NCI-H1105 treated with DMSO at 0.1 percent for 48 hours (cell line): ENCODE measurements at regions not wholly inside any gene's neighbourhood (a gene's known extent, or its start where the extent isn't known, plus 50 kb on each side); places are given as distances from the start of the nearest gene placed in this dataset.

Experiments used
- DNase-seq: peaks from one replicate; lab custom pipeline; 2025; lab: John Stamatoyannopoulos, UW

GRCh38 chr20:2236256-2236655 is 59.5 kb upstream of the TGM3 start:
- no peak for DNase-seq

GRCh38 chr20:2237059-2237458 is 58.7 kb upstream of the TGM3 start:
- no peak for DNase-seq

- DNase-seq, result no peak
Measured at GRCh38 chr20:2238601-2239000, 57.2 kb upstream of the TGM3 start.

GRCh38 chr20:2240835-2241234 is 55.0 kb upstream of the TGM3 start:
- no peak for DNase-seq

- no peak for DNase-seq
Measured at GRCh38 chr20:2242678-2243077, 53.1 kb upstream of the TGM3 start.

- DNase-seq, result no peak
Measured at GRCh38 chr20:2244523-2244922, 51.3 kb upstream of the TGM3 start.

- no peak for DNase-seq
Measured at GRCh38 chr20:2244993-2245392, 50.8 kb upstream of the TGM3 start.

GRCh38 chr20:2245637-2246036 is 50.2 kb upstream of the TGM3 start:
- DNase-seq, result no peak
